ENCODE measurements at regions not wholly inside any gene's neighbourhood (a gene's known extent, or its start where the extent isn't known, plus 50 kb on each side); places are given as distances from the start of the nearest gene placed in this dataset.
"Not testable (repeated sequence)": the region's sequence is repeated elsewhere in the genome, so short reads cannot be mapped to it uniquely, and the experiment has no call there.

DNA sequence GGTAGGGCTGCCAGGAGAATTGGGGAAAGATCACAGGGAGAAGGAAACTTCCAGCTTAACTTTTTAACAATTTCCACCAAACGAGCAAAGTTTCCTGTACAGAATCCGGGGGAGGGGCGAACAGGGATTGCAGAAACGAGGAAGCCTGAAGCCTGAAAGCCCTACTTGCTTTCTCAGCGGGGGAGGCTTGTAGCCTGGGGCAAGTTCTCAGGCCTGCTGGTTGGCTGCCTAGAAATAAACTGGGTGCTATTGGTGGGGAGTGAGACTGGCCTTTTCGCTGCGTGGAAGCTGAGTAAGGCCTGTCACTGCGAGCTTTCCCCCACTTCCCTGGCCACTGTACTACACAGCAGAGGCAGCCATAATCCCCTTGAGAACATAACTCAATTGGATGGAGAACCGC, 110.8 kb upstream of the ATP8A1 start:
- Histone ChIP-seq H3K4me1 (no peaks in the 10 kb centered on the region), H3K36me3 (no peaks in the 10 kb centered on the region), H3K27me3 (no peaks in the 10 kb centered on the region), H3K9me3 (no peaks in the 10 kb centered on the region), H3K27ac (no peak overlapping the region), H3K4me3 (no peak overlapping the region)
- no peak for DNase-seq
- TF ChIP-seq, protein P1, sequence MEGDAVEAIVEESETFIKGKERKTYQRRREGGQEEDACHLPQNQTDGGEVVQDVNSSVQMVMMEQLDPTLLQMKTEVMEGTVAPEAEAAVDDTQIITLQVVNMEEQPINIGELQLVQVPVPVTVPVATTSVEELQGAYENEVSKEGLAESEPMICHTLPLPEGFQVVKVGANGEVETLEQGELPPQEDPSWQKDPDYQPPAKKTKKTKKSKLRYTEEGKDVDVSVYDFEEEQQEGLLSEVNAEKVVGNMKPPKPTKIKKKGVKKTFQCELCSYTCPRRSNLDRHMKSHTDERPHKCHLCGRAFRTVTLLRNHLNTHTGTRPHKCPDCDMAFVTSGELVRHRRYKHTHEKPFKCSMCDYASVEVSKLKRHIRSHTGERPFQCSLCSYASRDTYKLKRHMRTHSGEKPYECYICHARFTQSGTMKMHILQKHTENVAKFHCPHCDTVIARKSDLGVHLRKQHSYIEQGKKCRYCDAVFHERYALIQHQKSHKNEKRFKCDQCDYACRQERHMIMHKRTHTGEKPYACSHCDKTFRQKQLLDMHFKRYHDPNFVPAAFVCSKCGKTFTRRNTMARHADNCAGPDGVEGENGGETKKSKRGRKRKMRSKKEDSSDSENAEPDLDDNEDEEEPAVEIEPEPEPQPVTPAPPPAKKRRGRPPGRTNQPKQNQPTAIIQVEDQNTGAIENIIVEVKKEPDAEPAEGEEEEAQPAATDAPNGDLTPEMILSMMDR (IDR thresholded peaks at IDR 0.05) = no peak
- TF ChIP-seq POLR2A (IDR thresholded peaks at IDR 0.05) = no peak

DNA sequence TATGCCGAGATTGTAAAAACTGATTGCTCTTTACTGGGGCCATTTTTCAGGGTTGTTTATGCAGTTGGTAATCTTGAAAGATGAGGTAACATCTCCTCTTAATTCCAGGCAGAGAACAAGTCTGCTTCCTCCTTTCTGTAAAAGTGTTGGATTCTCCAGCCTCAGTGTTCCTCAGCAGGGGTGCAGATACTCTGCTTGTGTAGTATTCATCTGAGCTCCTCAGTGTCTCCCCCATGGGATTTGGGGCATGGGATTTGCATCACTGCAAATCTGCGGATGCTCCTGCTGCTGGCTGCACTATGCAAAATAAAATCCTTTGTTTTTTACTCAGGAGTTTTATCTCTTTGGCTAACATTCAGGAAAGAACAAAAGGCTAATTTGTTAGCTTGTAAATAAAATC, 104.9 kb upstream of the ATP8A1 start:
- Histone ChIP-seq H3K9me3 (no peaks in the 10 kb centered on the region), H3K27me3 (no peaks in the 10 kb centered on the region), H3K4me3 (no peak overlapping the region), H3K36me3 (no peaks in the 10 kb centered on the region), H3K4me1 (no peaks in the 10 kb centered on the region), H3K27ac (no peak overlapping the region)
- DNase-seq = no peak
- TF ChIP-seq POLR2A (IDR thresholded peaks at IDR 0.05) = no peak
- TF ChIP-seq, protein P1 (IDR thresholded peaks at IDR 0.05) = no peak

DNA sequence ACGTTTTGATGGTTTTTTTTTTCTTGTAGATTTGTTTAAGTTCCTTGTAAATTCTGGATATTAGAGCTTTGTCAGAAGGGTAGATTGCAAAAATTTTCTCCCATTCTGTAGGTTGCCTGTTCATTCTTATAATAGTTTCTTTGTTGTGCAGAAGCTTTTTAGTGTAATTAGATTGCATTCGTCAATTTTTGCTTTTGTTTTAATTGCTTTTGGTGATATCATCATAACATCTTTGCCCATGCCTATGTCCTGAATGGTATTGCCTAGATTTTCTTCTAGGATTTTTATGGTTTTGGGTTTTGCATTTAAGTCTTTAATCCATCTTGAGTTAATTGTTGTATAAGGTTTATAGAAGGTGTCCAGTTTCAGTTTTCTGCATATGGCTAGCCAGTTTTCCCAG, 98.1 kb upstream of the ATP8A1 start:
- not testable (repeated sequence) for H3K4me1 ChIP-seq, DNase-seq, H3K9me3 ChIP-seq, H3K27ac ChIP-seq, H3K4me3 ChIP-seq, H3K36me3 ChIP-seq, H3K27me3 ChIP-seq

DNA sequence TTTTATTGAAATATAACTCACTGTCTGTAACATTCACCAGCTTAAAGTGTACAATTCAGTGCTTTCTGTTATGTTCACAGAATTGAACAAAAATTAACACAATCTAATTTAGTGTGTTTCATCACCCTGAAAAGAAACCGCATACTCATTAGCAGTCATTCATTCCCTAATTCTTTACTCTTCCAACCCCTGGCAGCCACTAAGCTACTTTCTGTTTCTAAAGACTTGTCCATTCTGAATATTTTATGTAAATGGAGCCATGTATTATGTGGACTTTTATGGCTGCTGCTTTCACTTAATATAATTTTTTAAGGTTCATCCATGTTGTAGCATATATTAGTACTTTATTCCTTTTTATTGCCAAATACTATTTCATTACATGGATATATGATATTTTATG, 94.7 kb upstream of the ATP8A1 start:
- Histone ChIP-seq H3K4me3 (no peak overlapping the region), H3K27me3 (no peaks in the 10 kb centered on the region), H3K27ac (no peak overlapping the region), H3K36me3 (no peaks in the 10 kb centered on the region), H3K9me3 (no peaks in the 10 kb centered on the region), H3K4me1 (no peaks in the 10 kb centered on the region)
- no peak for DNase-seq
- TF ChIP-seq, protein P1 (IDR thresholded peaks at IDR 0.05) = no peak

DNA sequence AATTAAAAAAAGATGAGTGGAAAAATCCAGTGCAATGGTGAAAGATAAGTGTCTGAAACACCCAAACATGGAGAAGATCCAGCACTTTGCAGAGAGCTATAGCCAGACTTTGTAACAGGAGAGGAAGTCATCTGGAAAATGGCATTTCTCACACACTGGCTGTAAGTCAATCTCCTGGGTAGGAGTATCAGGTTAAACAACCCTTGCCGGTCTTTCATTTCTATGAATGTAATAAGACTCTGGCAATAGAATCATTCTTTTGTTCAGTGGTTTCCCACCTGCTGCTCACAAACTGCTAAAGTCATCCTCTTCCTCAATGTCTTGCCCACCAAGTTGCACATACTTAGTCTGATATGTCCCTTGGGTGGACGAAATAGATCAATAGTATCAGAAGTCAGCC, 94.0 kb upstream of the ATP8A1 start:
- H3K36me3 ChIP-seq = no peaks in the 10 kb centered on the region
- no peak for TF ChIP-seq POLR2A (IDR thresholded peaks at IDR 0.05)
- TF ChIP-seq, protein P1 (IDR thresholded peaks at IDR 0.05) = no peak
- no peaks in the 10 kb centered on the region for H3K9me3 ChIP-seq
- H3K4me3 ChIP-seq = no peak overlapping the region
- H3K27ac ChIP-seq = no peak overlapping the region
- DNase-seq = no peak
- no peaks in the 10 kb centered on the region for H3K4me1 ChIP-seq
- H3K27me3 ChIP-seq = no peaks in the 10 kb centered on the region

DNA sequence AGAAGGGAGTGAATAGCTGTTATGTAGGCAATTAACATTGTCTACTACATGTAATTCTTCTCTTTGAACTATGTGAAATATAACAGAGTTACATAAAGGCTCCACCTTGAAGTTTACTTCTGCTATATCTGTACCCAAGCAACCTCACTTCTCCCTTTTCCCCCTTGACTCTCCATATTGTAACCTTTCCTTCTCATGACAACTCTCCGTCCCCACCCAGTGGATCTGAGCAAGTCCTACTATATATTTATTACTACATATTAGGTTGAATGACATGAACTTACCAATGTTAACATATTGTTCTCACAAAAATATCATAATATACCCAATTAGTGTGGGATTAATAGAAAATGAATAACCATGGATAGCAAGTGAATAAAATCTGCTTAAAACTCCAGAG, 93.2 kb upstream of the ATP8A1 start:
- TF ChIP-seq POLR2A (IDR thresholded peaks at IDR 0.05) = no peak
- TF ChIP-seq, protein P1 (IDR thresholded peaks at IDR 0.05) = peak in 3 of 6 experiments; percentile 51 to 56 (median 52)
- Histone ChIP-seq H3K4me1 (no peaks in the 10 kb centered on the region), H3K9me3 (no peaks in the 10 kb centered on the region), H3K27me3 (no peaks in the 10 kb centered on the region), H3K27ac (no peak overlapping the region), H3K4me3 (no peak overlapping the region), H3K36me3 (no peaks in the 10 kb centered on the region)
- DNase-seq = peak in 2 of 3 donors; percentile 20 to 52

Measured in Peyer's patch (tissue), 4 donors.